ENCODE measurements at regions not wholly inside any gene's neighbourhood (a gene's known extent, or its start where the extent isn't known, plus 50 kb on each side); places are given as distances from the start of the nearest gene placed in this dataset.

- Histone ChIP-seq H3K36me3 (ENCODE audit: control insufficient read depth in 2 of 2, insufficient read depth in 1 of 2, low read length in 2 of 2) (no peaks in the 10 kb centered on the region), H3K27ac (ENCODE audit: extremely low read depth, low read depth, low read length) (no peak overlapping the region), H3K9me3 (ENCODE audit: control insufficient read depth, insufficient read depth, low read depth, low read length) (no peaks in the 10 kb centered on the region), H3K4me1 (ENCODE audit: control insufficient read depth, insufficient read depth, low read length) (no peaks in the 10 kb centered on the region), H3K4me3 (ENCODE audit: low read depth, low read length) (no peak overlapping the region)
- CTCF ChIA-PET = no interaction called here
- TF ChIP-seq ZNF133 (tag by site-specific recombination; IDR thresholded peaks at IDR 0.05) (no peak), ZNF211 (tag by site-specific recombination; IDR thresholded peaks at IDR 0.05; ENCODE audit: low read depth) (no peak), ZNF132 (tag by site-specific recombination; IDR thresholded peaks at IDR 0.05; ENCODE audit: borderline replicate concordance) (no peak), HOXA7 (CRISPR knock-in tag; IDR thresholded peaks at IDR 0.05; ENCODE audit: borderline replicate concordance) (no peak), ZNF239 (tag by site-specific recombination; IDR thresholded peaks at IDR 0.05) (no peak), ZNF837 (tag by site-specific recombination; IDR thresholded peaks at IDR 0.05) (no peak), ZNF692 (tag by site-specific recombination; IDR thresholded peaks at IDR 0.05) (no peak), AEBP2 (tag by site-specific recombination; IDR thresholded peaks at IDR 0.05; ENCODE audit: borderline replicate concordance) (no peak), PRDM6 (tag by site-specific recombination; IDR thresholded peaks at IDR 0.05) (no peak)
- POLR2A ChIA-PET = no interaction called here
These were observed 590.8 kb upstream of the ADAMTS16 start for GRCh38 chr5:4549351-4549750.

GRCh38 chr5:4551034-4551433 lies 589.1 kb upstream of the ADAMTS16 start:
- ChIA-PET CTCF (no interaction called here), POLR2A (no interaction called here)
- H3K4me3 ChIP-seq (ENCODE audit: low read depth, low read length) = no peak overlapping the region
- no peaks in the 10 kb centered on the region for H3K36me3 ChIP-seq (ENCODE audit: control insufficient read depth in 2 of 2, insufficient read depth in 1 of 2, low read length in 2 of 2)
- TF ChIP-seq YY1 (tag by site-specific recombination; IDR thresholded peaks at IDR 0.05) = no peak
- TF ChIP-seq ZNF513 (tag by site-specific recombination; IDR thresholded peaks at IDR 0.05) = no peak
- no peak for TF ChIP-seq ZNF138 (tag by site-specific recombination; IDR thresholded peaks at IDR 0.05; ENCODE audit: borderline replicate concordance)
- no peak for TF ChIP-seq ZNF501 (tag by site-specific recombination; IDR thresholded peaks at IDR 0.05)
- TF ChIP-seq ZNF223 (tag by site-specific recombination; IDR thresholded peaks at IDR 0.05) = no peak
- TF ChIP-seq WT1 (tag by site-specific recombination; IDR thresholded peaks at IDR 0.05) = no peak
- no peak for TF ChIP-seq MEIS1 (CRISPR knock-in tag; IDR thresholded peaks at IDR 0.05; ENCODE audit: borderline replicate concordance)
- no peak for TF ChIP-seq ZNF404 (tag by site-specific recombination; IDR thresholded peaks at IDR 0.05)
- TF ChIP-seq PRDM6 (tag by site-specific recombination; IDR thresholded peaks at IDR 0.05) = no peak
- TF ChIP-seq ZNF140 (tag by site-specific recombination; IDR thresholded peaks at IDR 0.05) = no peak
- no peaks in the 10 kb centered on the region for H3K9me3 ChIP-seq (ENCODE audit: control insufficient read depth, insufficient read depth, low read depth, low read length)
- no peaks in the 10 kb centered on the region for H3K4me1 ChIP-seq (ENCODE audit: control insufficient read depth, insufficient read depth, low read length)
- no peak overlapping the region for H3K27ac ChIP-seq (ENCODE audit: extremely low read depth, low read depth, low read length)
